ENCODE measurements at regions not wholly inside any gene's neighbourhood (a gene's known extent, or its start where the extent isn't known, plus 50 kb on each side); places are given as distances from the start of the nearest gene placed in this dataset.

DNA sequence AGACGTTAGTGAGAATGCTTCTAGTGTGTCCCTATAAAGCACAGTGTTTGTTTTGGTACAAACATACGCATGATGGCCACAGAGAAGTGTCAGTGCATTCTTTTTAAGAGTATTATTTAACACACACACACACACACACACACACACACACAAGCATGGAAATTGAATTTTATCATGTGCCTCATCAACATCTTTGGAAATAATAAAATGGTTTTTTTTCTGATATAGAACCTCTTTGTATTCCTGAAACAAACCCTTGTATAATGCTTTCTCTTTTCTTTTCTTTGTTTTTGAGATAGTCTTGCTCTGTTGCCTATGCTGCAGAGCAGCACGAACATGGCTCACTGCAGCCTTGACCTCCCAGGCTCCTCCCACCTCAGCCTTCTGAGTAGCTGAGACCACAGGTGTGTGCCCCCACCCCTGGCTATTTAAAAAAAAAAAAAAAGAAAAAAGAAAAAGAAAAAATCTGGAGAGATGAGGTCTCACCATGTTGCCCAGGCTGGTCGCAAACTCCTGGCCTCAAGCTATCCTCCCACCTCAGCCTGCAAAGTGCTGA, 116.2 kb upstream of the SYNDIG1 start:
- POLR2A ChIA-PET: no interaction called here
- H3K27ac Mint-ChIP-seq: no peak overlapping the region
- intact Hi-C loops (cut with micrococcal nuclease): no loop called here
- H3K4me1 Mint-ChIP-seq (ENCODE audit: low read depth): no peaks in the 10 kb centered on the region
- no peak for DNase-seq
- H3K9me3 Mint-ChIP-seq: no peaks in the 10 kb centered on the region
- CTCF ChIA-PET: no interaction called here
- no peaks in the 10 kb centered on the region for H3K36me3 Mint-ChIP-seq
- no peak overlapping the region for H3K4me3 Mint-ChIP-seq
- H3K27me3 Mint-ChIP-seq: peaks cover 5% of the 10 kb centered on the region

DNA sequence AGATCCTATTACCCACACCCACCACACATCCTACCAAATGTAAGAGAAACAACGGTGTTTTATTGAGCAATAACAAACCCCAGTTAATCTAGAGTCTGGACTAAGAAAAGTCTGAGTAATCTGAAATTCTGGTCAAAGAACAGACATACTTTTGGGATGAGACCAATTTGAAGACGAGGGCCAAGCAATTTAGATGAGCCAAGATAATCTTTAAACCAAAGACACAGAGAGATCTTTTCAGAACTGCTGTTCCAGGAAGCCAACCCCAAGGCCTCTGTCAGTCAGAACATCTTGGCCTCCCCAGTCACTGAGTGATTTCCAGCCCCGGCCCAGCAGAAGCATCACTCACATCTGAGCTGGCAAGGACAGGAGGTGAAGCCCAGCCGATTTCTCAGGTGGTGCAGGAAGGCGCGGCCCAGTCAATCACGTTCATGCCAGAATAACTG, 118.5 kb upstream of the SYNDIG1 start:
- Mint-ChIP-seq H3K4me1 (ENCODE audit: low read depth) (no peaks in the 10 kb centered on the region), H3K9me3 (no peaks in the 10 kb centered on the region), H3K4me3 (no peak overlapping the region), H3K27ac (no peak overlapping the region), H3K27me3 (no peaks in the 10 kb centered on the region), H3K36me3 (no peaks in the 10 kb centered on the region)
- ChIA-PET CTCF (no interaction called here), POLR2A (no interaction called here)
- DNase-seq: no peak
- intact Hi-C loops (cut with micrococcal nuclease): no loop called here

DNA sequence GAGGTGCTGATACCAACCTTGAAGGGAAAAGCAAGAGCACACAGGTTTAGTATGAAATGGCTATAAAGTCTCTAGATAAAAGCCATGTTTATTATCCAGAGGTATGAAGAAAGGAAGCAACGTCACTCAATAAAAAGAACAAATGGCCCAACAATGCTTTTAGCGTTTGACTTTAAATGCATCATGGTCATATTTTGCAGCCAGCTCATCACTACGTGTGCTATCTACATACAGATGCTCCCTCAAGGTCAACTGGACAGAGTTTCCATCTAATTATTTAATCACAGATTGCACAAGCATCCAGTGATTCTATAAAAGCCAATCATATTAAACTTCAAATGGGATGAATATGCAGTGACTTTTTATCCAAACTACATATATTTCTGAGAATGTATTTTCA, 127.6 kb upstream of the SYNDIG1 start:
- no peak overlapping the region for H3K4me3 Mint-ChIP-seq
- H3K4me1 Mint-ChIP-seq (ENCODE audit: low read depth): no peaks in the 10 kb centered on the region
- no peak for DNase-seq
- intact Hi-C loops (cut with micrococcal nuclease): no loop called here
- H3K36me3 Mint-ChIP-seq: no peaks in the 10 kb centered on the region
- no peak overlapping the region for H3K27ac Mint-ChIP-seq
- ChIA-PET CTCF (no interaction called here), POLR2A (no interaction called here)
- no peaks in the 10 kb centered on the region for H3K27me3 Mint-ChIP-seq
- H3K9me3 Mint-ChIP-seq: no peaks in the 10 kb centered on the region

DNA sequence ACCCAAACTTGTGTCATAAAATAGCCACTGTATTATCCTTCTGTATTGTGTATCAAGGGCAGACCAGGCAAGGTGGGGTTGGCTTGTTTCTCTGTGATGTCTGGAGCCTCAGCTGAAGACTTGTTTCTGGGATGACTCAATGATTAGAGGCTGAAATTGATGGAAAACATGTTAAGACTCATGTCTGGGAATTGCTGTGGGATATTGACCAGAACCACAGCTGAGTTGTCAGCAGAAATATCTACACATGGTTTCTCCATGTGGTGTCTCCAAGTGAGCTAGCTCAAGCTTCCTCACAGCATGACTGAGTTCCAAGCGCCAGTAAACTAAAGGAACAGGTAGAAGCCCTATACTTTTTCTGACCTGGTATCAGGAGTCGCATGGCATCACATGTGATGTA, 128.5 kb upstream of the SYNDIG1 start:
- Mint-ChIP-seq H3K27me3 (no peaks in the 10 kb centered on the region), H3K4me3 (no peak overlapping the region), H3K4me1 (ENCODE audit: low read depth) (no peaks in the 10 kb centered on the region), H3K9me3 (no peaks in the 10 kb centered on the region), H3K36me3 (no peaks in the 10 kb centered on the region), H3K27ac (no peak overlapping the region)
- CTCF ChIA-PET: no interaction called here
- intact Hi-C loops (cut with micrococcal nuclease): no loop called here
- no peak for DNase-seq
- POLR2A ChIA-PET: no interaction called here

DNA sequence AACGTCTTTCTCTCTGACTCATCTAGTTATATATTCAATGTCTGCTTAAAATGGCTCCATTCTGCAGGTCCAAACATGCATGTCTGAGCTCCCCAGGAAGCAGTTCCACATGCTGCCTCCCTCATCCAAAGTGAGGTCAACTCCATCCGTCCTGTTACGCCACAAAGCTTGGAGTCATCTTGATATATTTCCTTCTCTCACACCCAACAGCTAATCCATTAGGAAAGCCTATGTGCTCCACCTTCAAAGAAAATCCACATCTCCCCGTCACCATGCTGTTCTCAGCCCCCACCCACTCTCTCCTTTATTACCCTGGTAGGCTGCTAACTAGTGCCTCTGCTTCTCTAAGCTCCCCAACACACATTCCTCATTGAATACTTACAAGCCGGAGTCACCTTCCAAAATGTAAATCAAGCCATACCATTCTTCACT, 130.2 kb upstream of the SYNDIG1 start:
- POLR2A ChIA-PET: no interaction called here
- no peak overlapping the region for H3K4me3 Mint-ChIP-seq
- DNase-seq: no peak
- CTCF ChIA-PET: no interaction called here
- H3K36me3 Mint-ChIP-seq: no peaks in the 10 kb centered on the region
- no peaks in the 10 kb centered on the region for H3K9me3 Mint-ChIP-seq
- no peaks in the 10 kb centered on the region for H3K27me3 Mint-ChIP-seq
- H3K27ac Mint-ChIP-seq: no peak overlapping the region
- no peaks in the 10 kb centered on the region for H3K4me1 Mint-ChIP-seq (ENCODE audit: low read depth)
- intact Hi-C loops (cut with micrococcal nuclease): no loop called here

DNA sequence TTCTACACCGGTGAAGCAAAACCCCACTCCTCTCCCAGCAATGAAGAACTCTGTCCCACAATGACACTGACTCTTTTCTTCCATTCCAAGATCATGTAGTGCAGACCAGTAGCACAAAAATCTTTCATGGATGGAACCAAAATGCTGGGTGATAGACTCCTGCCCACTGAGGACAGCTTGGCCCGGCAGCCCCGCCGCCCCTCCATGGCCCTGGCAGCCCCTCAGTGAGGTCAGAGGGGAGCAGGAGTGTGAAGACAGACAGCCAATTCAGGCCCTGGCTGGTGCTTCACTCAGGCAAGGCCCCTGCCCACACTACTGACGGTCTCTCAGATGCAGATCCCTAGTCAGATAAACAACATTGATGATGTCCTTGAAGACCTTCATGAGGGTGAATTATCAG, 131.9 kb upstream of the SYNDIG1 start:
- H3K36me3 Mint-ChIP-seq: no peaks in the 10 kb centered on the region
- DNase-seq: no peak
- no peaks in the 10 kb centered on the region for H3K27me3 Mint-ChIP-seq
- CTCF ChIA-PET: no interaction called here
- POLR2A ChIA-PET: no interaction called here
- H3K4me1 Mint-ChIP-seq (ENCODE audit: low read depth): no peaks in the 10 kb centered on the region
- no peaks in the 10 kb centered on the region for H3K9me3 Mint-ChIP-seq
- H3K4me3 Mint-ChIP-seq: no peak overlapping the region
- H3K27ac Mint-ChIP-seq: no peak overlapping the region
- intact Hi-C loops (cut with micrococcal nuclease): no loop called here

DNA sequence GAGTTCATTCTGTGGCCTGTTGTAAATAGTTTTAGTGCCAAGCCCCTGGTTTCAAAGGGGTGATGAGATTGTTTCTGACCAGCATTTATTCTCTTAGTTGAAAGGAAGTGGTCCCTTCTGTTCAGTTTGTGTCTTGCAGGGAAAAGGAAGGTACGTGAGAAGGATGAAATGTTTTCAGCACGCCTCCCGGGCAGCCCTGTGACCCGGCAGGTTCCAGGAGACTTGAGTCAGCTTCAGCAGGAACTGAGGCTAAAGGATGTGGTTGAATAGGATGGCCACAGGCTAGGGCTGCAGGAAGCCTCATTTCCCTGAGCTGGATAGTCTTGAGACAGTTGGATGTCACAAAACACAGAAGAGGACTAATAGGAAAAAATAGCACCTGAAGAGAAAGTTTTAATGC, 132.4 kb upstream of the SYNDIG1 start:
- DNase-seq: no peak
- no peak overlapping the region for H3K4me3 Mint-ChIP-seq
- H3K9me3 Mint-ChIP-seq: no peaks in the 10 kb centered on the region
- CTCF ChIA-PET: no interaction called here
- H3K27ac Mint-ChIP-seq: no peak overlapping the region
- H3K27me3 Mint-ChIP-seq: no peaks in the 10 kb centered on the region
- intact Hi-C loops (cut with micrococcal nuclease): no loop called here
- no peaks in the 10 kb centered on the region for H3K4me1 Mint-ChIP-seq (ENCODE audit: low read depth)
- POLR2A ChIA-PET: no interaction called here
- H3K36me3 Mint-ChIP-seq: no peaks in the 10 kb centered on the region

DNA sequence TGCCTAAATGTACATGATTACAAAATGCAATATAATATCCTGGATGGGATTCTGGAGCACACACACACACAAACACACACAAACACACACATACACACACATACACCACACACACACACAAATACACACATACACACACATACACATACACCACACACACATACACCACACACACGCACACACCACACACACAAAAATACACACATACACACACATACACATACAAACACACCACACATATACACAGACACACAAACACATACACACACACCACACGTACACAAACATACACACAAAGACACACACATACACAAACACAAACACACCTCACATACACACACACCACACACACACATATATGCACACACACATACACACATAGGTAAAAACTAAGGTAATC, 134.6 kb upstream of the SYNDIG1 start:
- Mint-ChIP-seq H3K27me3 (no peaks in the 10 kb centered on the region), H3K9me3 (no peaks in the 10 kb centered on the region), H3K36me3 (no peaks in the 10 kb centered on the region), H3K4me1 (ENCODE audit: low read depth) (no peaks in the 10 kb centered on the region), H3K27ac (no peak overlapping the region), H3K4me3 (no peak overlapping the region)
- intact Hi-C loops (cut with micrococcal nuclease): no loop called here
- DNase-seq: no peak
- ChIA-PET CTCF (no interaction called here), POLR2A (no interaction called here)

DNA sequence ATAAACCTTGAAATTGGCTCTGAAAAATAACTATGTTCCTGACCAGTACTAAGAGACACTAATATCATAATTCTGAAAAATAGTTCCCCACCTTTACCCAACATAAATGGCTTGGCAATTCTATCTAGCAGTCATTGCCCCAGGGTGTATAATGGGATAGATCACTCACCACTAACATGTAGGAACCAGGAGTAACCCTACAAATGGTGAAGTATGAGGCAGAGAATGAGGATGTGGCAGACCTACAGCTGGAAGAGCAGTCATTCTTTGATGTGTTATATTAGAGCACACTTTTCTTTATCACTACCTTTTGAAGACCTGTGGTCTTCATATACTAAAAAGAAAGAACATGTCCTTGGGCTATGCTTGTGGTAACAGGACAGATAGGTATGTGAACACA, 136.5 kb upstream of the SYNDIG1 start:
- ChIA-PET CTCF (no interaction called here), POLR2A (no interaction called here)
- no peaks in the 10 kb centered on the region for H3K4me1 Mint-ChIP-seq (ENCODE audit: low read depth)
- H3K9me3 Mint-ChIP-seq: no peaks in the 10 kb centered on the region
- no peak overlapping the region for H3K27ac Mint-ChIP-seq
- no peak for DNase-seq
- intact Hi-C loops (cut with micrococcal nuclease): no loop called here
- no peak overlapping the region for H3K4me3 Mint-ChIP-seq
- H3K36me3 Mint-ChIP-seq: no peaks in the 10 kb centered on the region
- peaks cover 2% of the 10 kb centered on the region for H3K27me3 Mint-ChIP-seq

DNA sequence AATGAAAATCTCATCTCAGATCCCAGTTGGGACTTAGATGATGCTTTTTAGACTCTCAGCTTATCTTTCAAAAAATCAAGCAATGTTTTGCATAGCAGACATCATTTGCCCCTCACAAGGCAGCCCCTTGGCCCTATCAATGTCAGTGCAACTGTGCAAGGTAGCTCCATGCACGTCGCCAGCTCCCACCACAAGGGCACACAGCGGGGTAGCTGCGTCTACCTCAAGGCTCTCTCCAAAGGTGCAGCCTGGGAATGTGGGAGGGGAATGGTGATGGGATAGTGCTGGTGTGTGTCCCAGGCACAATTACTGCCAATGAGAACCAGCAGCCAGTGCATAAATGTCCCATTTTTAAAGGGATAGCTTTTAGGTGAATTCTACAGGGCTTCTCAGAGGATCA, 137.5 kb upstream of the SYNDIG1 start:
- ChIA-PET CTCF (no interaction called here), POLR2A (no interaction called here)
- peaks cover 2% of the 10 kb centered on the region for H3K27me3 Mint-ChIP-seq
- H3K9me3 Mint-ChIP-seq: no peaks in the 10 kb centered on the region
- no peaks in the 10 kb centered on the region for H3K4me1 Mint-ChIP-seq (ENCODE audit: low read depth)
- no peak overlapping the region for H3K4me3 Mint-ChIP-seq
- H3K27ac Mint-ChIP-seq: no peak overlapping the region
- no peaks in the 10 kb centered on the region for H3K36me3 Mint-ChIP-seq
- intact Hi-C loops (cut with micrococcal nuclease): no loop called here
- DNase-seq: no peak

DNA sequence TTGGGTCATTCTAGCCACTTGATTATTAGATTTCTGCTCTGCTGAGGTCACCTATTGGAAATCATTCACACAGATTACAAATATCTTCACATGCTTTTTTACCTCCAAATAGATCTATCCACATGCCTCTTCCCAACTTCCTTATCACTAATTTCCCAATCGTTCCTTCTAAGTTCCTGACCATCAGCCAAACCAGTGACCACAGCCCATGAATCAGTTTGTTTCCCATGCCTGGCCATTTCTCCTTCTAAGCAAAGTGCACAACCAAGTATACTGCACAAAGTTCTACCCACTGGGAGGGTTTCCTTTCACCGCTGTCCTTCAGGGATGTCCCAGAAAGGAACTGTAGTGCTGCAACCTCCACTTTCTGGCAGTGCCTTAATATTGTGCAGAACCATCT, 140.5 kb upstream of the SYNDIG1 start:
- Mint-ChIP-seq H3K27me3 (peaks cover 2% of the 10 kb centered on the region), H3K4me3 (no peak overlapping the region), H3K27ac (no peak overlapping the region), H3K4me1 (ENCODE audit: low read depth) (no peaks in the 10 kb centered on the region), H3K9me3 (no peaks in the 10 kb centered on the region), H3K36me3 (no peaks in the 10 kb centered on the region)
- ChIA-PET POLR2A (no interaction called here), CTCF (no interaction called here)
- intact Hi-C loops (cut with micrococcal nuclease): no loop called here
- no peak for DNase-seq

DNA sequence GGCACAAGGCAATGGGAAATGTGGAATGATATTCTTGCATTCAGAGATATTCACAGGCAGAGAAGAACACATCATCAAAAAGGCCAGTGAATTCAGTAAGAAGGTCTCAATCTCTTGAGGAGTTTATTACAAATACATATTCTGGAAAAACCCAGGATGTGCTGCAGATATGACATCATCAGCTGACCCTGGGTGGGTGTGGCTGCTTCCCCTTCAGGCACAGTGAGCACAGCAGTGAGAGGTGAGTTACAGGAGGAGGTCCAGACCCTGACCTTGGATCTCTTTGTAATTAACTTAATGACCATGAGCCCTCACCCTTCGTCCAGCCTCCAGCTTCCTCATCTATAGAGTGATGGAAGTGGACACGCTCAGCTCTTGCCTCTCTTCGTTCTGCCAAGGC, 147.5 kb upstream of the SYNDIG1 start:
- POLR2A ChIA-PET: no interaction called here
- no peaks in the 10 kb centered on the region for H3K9me3 Mint-ChIP-seq
- DNase-seq: no peak
- H3K4me3 Mint-ChIP-seq: no peak overlapping the region
- H3K27ac Mint-ChIP-seq: no peak overlapping the region
- H3K36me3 Mint-ChIP-seq: no peaks in the 10 kb centered on the region
- no peaks in the 10 kb centered on the region for H3K4me1 Mint-ChIP-seq (ENCODE audit: low read depth)
- intact Hi-C loops (cut with micrococcal nuclease): no loop called here
- no peaks in the 10 kb centered on the region for H3K27me3 Mint-ChIP-seq
- CTCF ChIA-PET: no interaction called here

DNA sequence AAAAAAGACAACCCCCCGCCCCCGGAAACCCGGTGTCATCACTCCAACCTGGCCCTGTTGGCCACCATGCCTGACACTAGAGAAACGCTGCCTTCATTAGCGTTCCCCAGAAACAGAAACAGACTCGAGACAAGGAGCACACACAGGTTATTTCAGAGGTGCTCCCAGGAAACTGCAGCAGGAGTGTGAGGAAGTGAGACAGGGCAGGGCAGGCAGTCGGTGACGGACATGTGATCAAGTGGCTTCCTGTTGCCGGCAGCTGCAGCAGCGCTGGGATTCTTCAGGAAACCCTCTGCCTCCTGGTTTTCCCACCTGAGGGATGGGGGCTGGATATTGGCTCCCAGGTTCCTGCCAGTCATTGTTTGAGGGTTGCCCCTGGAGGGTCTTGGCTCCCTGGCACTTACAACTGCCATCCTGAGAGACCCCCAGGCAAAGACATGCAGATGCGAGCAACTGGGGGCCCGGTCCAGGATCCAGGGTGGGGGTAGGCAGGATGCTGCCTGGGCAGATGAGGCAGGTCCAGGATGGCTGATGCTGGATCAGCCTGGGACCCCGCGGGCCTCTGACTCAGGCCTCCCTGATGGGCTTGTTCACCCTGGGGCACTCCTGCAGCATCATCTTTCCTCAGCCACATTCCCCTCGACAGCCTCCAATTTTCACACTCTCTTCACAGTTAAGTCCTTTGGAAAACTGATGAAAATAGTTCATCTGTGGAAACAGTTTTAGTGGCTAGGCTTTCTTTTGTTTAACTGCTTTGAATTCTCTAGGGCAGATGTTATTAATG, 150.7 kb upstream of the SYNDIG1 start:
- CTCF ChIA-PET: no interaction called here
- no peak overlapping the region for H3K4me3 Mint-ChIP-seq
- no peak overlapping the region for H3K27ac Mint-ChIP-seq
- H3K36me3 Mint-ChIP-seq: no peaks in the 10 kb centered on the region
- H3K4me1 Mint-ChIP-seq (ENCODE audit: low read depth): no peaks in the 10 kb centered on the region
- H3K9me3 Mint-ChIP-seq: no peaks in the 10 kb centered on the region
- DNase-seq: no peak
- intact Hi-C loops (cut with micrococcal nuclease): no loop called here
- POLR2A ChIA-PET: interaction anchor here (0.6 kb wide), 1 partner anchor 599 kb away, joined by 3 read pairs; no protein-coding TSS in a partner anchor
- no peaks in the 10 kb centered on the region for H3K27me3 Mint-ChIP-seq

All from activated CD4-positive, alpha-beta memory T cell treated with anti-CD3 and anti-CD28 coated beads for 36 hours (primary cell).